Peyer's patch (tissue), 4 donors: ENCODE measurements at regions not wholly inside any gene's neighbourhood (a gene's known extent, or its start where the extent isn't known, plus 50 kb on each side); places are given as distances from the start of the nearest gene placed in this dataset.

Source experiments
- DNase-seq, 3 donors: peaks; one replicate each; pipeline ENCODE4 v3.0.0-alpha.2; 2017 to 2019
- H3K27ac ChIP-seq, 4 donors: fragments of 200-600 bp; sonication (generic); one replicate each; pipeline ENCODE4 v1.5.1; 2016 to 2019
- H3K27me3 ChIP-seq, 2 donors: fragments of 200-600 bp; sonication (generic); one replicate each; pipeline ENCODE4 v1.5.1; 2019
- H3K36me3 ChIP-seq, 3 donors: fragments of 200-600 bp; sonication (generic); one replicate each; pipeline ENCODE4 v1.5.1; 2016 to 2019
- H3K4me1 ChIP-seq, 4 donors: fragments of 200-600 bp; sonication (generic); one replicate each; pipeline ENCODE4 v1.5.1; 2016 to 2019
- H3K4me3 ChIP-seq, 4 donors: fragments of 200-600 bp; sonication (generic); 1 replicate in 3 of 4; 2 replicates in 1 of 4; pipeline ENCODE4 v1.5.1; 2016 to 2019; ENCODE audit warnings: mild to moderate bottlenecking in 1 of 4
- H3K9me3 ChIP-seq, 4 donors: fragments of 200-600 bp; sonication (generic); one replicate each; pipeline ENCODE4 v1.5.1; 2016 to 2019; ENCODE audit warnings: mild to moderate bottlenecking in 1 of 4
- POLR2A ChIP-seq, 2 donors: fragments of 450-650 bp; IDR thresholded peaks; one replicate each; pipeline ENCODE4 v1.5.1; 2017; ENCODE audit warnings: antibody characterized with exemption in 2 of 2, mild to moderate bottlenecking in 2 of 2, moderate library complexity in 2 of 2
- TF ChIP-seq, protein P1 (sequence below), 6 experiments: fragments of 450-650 bp in 4 of 6; fragments of 200-600 bp in 2 of 6; sonication (generic) in 1 of 6; IDR thresholded peaks; one replicate each; pipeline ENCODE4 v1.5.1; 2017 to 2019; ENCODE audit warnings: antibody characterized with exemption in 6 of 6, mild to moderate bottlenecking in 3 of 6, moderate library complexity in 1 of 6

DNA sequence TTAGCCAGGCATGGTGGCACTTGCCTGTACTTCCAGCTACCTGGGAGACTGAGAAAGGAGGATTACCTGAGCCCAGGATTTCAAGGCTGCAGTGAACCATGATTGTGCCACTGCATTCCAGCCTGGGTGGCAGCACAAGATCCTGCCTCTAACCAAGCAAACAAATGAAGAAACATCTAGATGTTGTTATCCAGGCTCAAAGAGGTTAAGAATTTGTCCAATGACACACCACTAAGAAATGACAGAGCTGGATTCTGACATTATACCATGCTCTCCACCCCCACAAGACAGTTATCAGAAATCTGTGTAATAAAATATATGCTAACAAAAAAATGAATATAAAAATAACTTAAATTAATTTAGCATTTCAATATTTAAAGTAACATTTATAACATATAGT, 925.5 kb upstream of the SLC35B3 start:
- Histone ChIP-seq H3K9me3 (no peaks in the 10 kb centered on the region), H3K27me3 (no peaks in the 10 kb centered on the region), H3K27ac (no peak overlapping the region), H3K4me1 (no peaks in the 10 kb centered on the region), H3K4me3 (no peak overlapping the region), H3K36me3 (no peaks in the 10 kb centered on the region)
- TF ChIP-seq, protein P1, sequence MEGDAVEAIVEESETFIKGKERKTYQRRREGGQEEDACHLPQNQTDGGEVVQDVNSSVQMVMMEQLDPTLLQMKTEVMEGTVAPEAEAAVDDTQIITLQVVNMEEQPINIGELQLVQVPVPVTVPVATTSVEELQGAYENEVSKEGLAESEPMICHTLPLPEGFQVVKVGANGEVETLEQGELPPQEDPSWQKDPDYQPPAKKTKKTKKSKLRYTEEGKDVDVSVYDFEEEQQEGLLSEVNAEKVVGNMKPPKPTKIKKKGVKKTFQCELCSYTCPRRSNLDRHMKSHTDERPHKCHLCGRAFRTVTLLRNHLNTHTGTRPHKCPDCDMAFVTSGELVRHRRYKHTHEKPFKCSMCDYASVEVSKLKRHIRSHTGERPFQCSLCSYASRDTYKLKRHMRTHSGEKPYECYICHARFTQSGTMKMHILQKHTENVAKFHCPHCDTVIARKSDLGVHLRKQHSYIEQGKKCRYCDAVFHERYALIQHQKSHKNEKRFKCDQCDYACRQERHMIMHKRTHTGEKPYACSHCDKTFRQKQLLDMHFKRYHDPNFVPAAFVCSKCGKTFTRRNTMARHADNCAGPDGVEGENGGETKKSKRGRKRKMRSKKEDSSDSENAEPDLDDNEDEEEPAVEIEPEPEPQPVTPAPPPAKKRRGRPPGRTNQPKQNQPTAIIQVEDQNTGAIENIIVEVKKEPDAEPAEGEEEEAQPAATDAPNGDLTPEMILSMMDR (IDR thresholded peaks at IDR 0.05), result no peak
- no peak for TF ChIP-seq POLR2A (IDR thresholded peaks at IDR 0.05)
- DNase-seq, result no peak

DNA sequence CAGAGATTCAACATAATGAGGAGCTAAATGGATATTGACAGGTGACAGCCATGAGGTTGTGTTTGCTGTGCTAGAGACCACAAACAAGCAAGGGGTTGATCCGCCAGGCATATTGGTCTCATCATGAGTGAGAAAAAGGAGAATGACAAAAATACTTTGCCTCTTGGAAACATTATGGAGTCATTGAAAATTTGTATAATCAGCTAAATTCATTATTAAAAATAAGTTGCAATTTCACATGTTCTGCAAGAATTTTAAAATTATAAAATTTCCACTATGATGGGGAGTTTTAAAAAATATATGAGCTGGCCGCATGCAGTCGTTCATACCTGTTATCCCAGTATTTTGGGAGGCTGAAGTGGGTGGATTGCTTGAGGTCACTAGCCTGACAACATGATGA, 912.3 kb upstream of the SLC35B3 start:
- H3K27ac ChIP-seq, result no peak overlapping the region
- no peaks in the 10 kb centered on the region for H3K4me1 ChIP-seq
- no peak for TF ChIP-seq POLR2A (IDR thresholded peaks at IDR 0.05)
- TF ChIP-seq, protein P1 (IDR thresholded peaks at IDR 0.05), result no peak
- no peak overlapping the region for H3K4me3 ChIP-seq
- no peaks in the 10 kb centered on the region for H3K36me3 ChIP-seq
- no peaks in the 10 kb centered on the region for H3K9me3 ChIP-seq
- DNase-seq, result no peak
- no peaks in the 10 kb centered on the region for H3K27me3 ChIP-seq

DNA sequence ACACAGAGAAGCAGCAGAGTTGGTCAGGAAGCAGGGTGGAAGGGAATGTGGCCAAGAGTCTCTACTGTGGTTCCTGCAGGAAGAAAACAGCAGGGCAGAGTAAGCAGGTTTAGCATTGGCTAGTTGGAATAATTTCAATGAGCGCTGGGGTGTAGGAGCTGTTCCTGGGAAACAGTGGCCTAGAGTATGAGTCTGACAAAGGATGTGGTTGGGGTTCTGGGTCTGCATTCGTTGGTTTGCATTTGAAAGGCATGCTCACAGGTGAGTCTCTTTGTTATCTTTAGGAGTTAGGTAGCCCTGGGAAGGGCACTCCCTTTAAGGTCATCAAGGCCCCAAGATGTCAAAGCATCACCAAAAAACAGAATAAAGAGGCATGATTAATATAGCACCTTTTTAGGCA, 911.6 kb upstream of the SLC35B3 start:
- Histone ChIP-seq H3K36me3 (no peaks in the 10 kb centered on the region), H3K4me1 (no peaks in the 10 kb centered on the region), H3K27me3 (no peaks in the 10 kb centered on the region), H3K4me3 (no peak overlapping the region), H3K27ac (no peak overlapping the region), H3K9me3 (no peaks in the 10 kb centered on the region)
- DNase-seq, result no peak
- TF ChIP-seq, protein P1 (IDR thresholded peaks at IDR 0.05), result no peak
- no peak for TF ChIP-seq POLR2A (IDR thresholded peaks at IDR 0.05)

DNA sequence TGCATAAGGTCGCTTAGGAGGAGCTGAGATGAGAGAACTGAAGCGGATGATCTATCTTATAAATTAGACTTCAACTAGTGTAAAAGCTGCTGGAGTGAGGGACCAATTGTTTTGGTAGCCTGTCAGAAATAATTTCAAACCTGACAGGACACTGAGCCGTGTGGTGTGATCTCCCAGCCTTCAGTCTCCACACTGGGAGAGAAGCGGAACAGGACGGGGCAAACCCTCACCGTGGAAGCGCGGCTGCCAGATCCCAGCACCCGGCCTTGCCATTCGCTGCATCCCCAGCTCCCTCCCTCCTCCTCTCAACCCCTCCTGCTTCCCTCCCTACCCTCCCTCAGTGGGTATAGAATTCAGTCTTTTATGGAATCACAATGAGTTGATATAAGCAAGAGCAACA, 900.1 kb upstream of the SLC35B3 start:
- TF ChIP-seq, protein P1 (IDR thresholded peaks at IDR 0.05), result no peak
- no peak for TF ChIP-seq POLR2A (IDR thresholded peaks at IDR 0.05)
- Histone ChIP-seq H3K36me3 (no peaks in the 10 kb centered on the region), H3K27ac (no peak overlapping the region), H3K9me3 (no peaks in the 10 kb centered on the region), H3K4me3 (no peak overlapping the region), H3K4me1 (no peaks in the 10 kb centered on the region), H3K27me3 (no peaks in the 10 kb centered on the region)
- no peak for DNase-seq

DNA sequence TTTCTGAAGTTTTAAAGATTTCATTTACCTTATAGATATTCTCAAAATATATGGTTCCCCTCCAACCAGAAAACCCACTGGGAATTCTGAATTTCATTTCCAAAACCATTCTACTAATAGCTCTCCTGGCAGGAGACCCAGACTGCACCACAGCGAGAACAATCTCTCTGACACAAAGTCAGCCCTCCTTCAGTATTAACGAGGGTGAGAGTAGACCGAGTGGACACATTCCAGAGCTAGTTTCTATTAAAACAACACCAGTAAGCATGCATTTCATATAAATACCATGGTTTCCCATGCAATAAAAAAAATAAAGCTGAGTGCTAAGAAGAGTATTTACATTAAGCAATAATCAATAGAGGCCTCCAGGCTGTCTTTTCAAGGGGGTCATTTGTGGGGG, 899.6 kb upstream of the SLC35B3 start:
- Histone ChIP-seq H3K27me3 (no peaks in the 10 kb centered on the region), H3K36me3 (no peaks in the 10 kb centered on the region), H3K27ac (no peak overlapping the region), H3K9me3 (no peaks in the 10 kb centered on the region), H3K4me1 (no peaks in the 10 kb centered on the region), H3K4me3 (no peak overlapping the region)
- no peak for TF ChIP-seq POLR2A (IDR thresholded peaks at IDR 0.05)
- TF ChIP-seq, protein P1 (IDR thresholded peaks at IDR 0.05), result no peak
- DNase-seq, result no peak

DNA sequence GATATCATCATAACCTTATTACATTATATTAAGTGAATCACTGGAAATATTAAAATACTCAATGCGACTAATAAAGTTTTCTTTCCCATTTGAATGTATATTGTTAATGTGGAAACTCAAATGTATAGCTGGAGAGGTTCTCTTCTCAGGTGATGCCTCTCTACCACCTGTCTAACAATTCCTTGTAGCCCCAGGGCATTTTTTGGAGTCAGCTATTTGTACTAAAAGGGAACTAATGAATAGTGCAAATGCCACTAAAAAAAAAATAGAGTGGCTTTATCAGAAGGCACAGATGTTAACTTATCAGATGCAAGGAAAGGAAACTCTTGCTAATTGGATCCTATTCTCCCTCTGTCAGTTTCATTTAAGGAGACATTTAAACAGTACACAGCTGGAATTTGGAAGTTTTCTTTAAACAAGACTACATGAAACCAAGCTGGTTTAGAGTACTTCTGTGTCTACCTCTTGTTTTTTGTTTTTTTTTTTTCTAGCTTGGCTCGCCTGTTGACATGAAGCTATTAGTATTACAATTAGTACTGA, 897.0 kb upstream of the SLC35B3 start:
- H3K9me3 ChIP-seq, result no peaks in the 10 kb centered on the region
- no peak overlapping the region for H3K4me3 ChIP-seq
- H3K36me3 ChIP-seq, result no peaks in the 10 kb centered on the region
- TF ChIP-seq, protein P1 (IDR thresholded peaks at IDR 0.05), result no peak
- no peak for TF ChIP-seq POLR2A (IDR thresholded peaks at IDR 0.05)
- no peaks in the 10 kb centered on the region for H3K4me1 ChIP-seq
- no peak overlapping the region for H3K27ac ChIP-seq
- no peak for DNase-seq
- no peaks in the 10 kb centered on the region for H3K27me3 ChIP-seq
